OCI-LY7 (cell line): ENCODE measurements at regions not wholly inside any gene's neighbourhood (a gene's known extent, or its start where the extent isn't known, plus 50 kb on each side); places are given as distances from the start of the nearest gene placed in this dataset.

Source experiments
- BruUV-seq: library from RNA; stranded (reverse); fragments of 400-500 nt; replicated peaks from 2 replicates; lab custom pipeline; 2021; lab: Mats Ljungman, UMichigan
- CTCF ChIA-PET: fragments of 300-600 bp; sonication (Branson Sonifier 250); formaldehyde crosslinking; loops from one replicate; lab custom pipeline; 2022; ENCODE audit warnings: antibody characterized with exemption; ENCODE audit not compliant: unreplicated experiment; lab: Charles Lee
- POLR2A ChIA-PET: fragments of 300-600 bp; sonication (Branson Sonifier 250); formaldehyde crosslinking; loops from one replicate; lab custom pipeline; 2022; ENCODE audit warnings: antibody characterized with exemption; lab: Charles Lee
- DNase-seq: peaks from one replicate; pipeline ENCODE4 v3.0.0-alpha.2; 2015; ENCODE audit warnings: low spot score
- H2AFZ ChIP-seq: fragments of 200-600 bp; sonication (generic), shearing (Covaris generic); 2 replicates; pipeline ENCODE4 v1.6.1; 2014; ENCODE audit warnings: mild to moderate bottlenecking, antibody characterized with exemption, low read length, moderate library complexity
- H3K27ac ChIP-seq: fragments of 200-600 bp; sonication (generic); 2 replicates; pipeline ENCODE4 v1.5.1; 2014; ENCODE audit warnings: mixed run types, low read depth, mild to moderate bottlenecking, moderate library complexity, low read length, inconsistent platforms; ENCODE audit not compliant: poor library complexity, severe bottlenecking
- H3K36me3 ChIP-seq: fragments of 200-600 bp; sonication (generic); 2 replicates; pipeline ENCODE4 v1.6.1; 2014; ENCODE audit warnings: mild to moderate bottlenecking, antibody characterized with exemption, low read length, moderate library complexity, mixed read lengths; ENCODE audit not compliant: insufficient read depth
- H3K4me1 ChIP-seq: fragments of 200-600 bp; sonication (generic); 2 replicates; pipeline ENCODE4 v1.5.1; 2014; ENCODE audit warnings: mild to moderate bottlenecking, low read length; ENCODE audit not compliant: insufficient read depth, poor library complexity, severe bottlenecking
- H3K4me2 ChIP-seq: fragments of 200-600 bp; sonication (generic); 2 replicates; pipeline ENCODE4 v1.6.1; 2014; ENCODE audit warnings: mild to moderate bottlenecking, low read length
- H3K4me3 ChIP-seq: fragments of 200-600 bp; sonication (generic); 2 replicates; pipeline ENCODE4 v1.5.1; 2014; ENCODE audit warnings: mild to moderate bottlenecking, low read depth, low read length; ENCODE audit not compliant: poor library complexity, severe bottlenecking
- H3K79me2 ChIP-seq: fragments of 200-600 bp; sonication (generic); 2 replicates; pipeline ENCODE4 v1.6.1; 2016; ENCODE audit warnings: low read depth, mild to moderate bottlenecking, low read length, moderate library complexity, mixed read lengths; ENCODE audit not compliant: insufficient read depth
- H3K9me2 ChIP-seq: fragments of 200-600 bp; sonication (generic); 2 replicates; pipeline ENCODE4 v1.6.1; 2016; ENCODE audit warnings: mild to moderate bottlenecking, low read length, mixed read lengths; ENCODE audit not compliant: insufficient read depth
- H3K9me3 ChIP-seq: fragments of 200-600 bp; sonication (generic); 2 replicates; pipeline ENCODE4 v1.6.1; 2014; ENCODE audit warnings: mild to moderate bottlenecking, mixed run types, low read length, mixed read lengths
- H4K20me1 ChIP-seq: fragments of 200-600 bp; sonication (generic); 2 replicates; pipeline ENCODE4 v1.6.1; 2014; ENCODE audit warnings: mild to moderate bottlenecking, antibody characterized with exemption, low read length, moderate library complexity, mixed read lengths; ENCODE audit not compliant: insufficient read depth
- CTCF ChIP-seq: fragments of 200-600 bp; sonication (generic); conservative IDR thresholded peaks from 2 replicates; pipeline ENCODE4 v1.5.1; 2014; ENCODE audit warnings: mild to moderate bottlenecking, antibody characterized with exemption, low read length, moderate library complexity, mixed read lengths
- EZH2phosphoT487 ChIP-seq: fragments of 200-600 bp; sonication (generic); IDR thresholded peaks from 2 replicates; pipeline ENCODE4 v1.6.1; 2018; ENCODE audit warnings: low read depth, borderline replicate concordance, mild to moderate bottlenecking, mixed run types, antibody characterized with exemption, low read length, moderate library complexity, mixed read lengths
- intact Hi-C: fragments of 100-400 bp; cut with micrococcal nuclease; formaldehyde crosslinking; loops from one replicate; pipeline ENCODE4 v1.10.0; 2022; ENCODE audit not compliant: unreplicated experiment

- Histone ChIP-seq H3K9me3 (no peaks in the 10 kb centered on the region), H3K36me3 (no peaks in the 10 kb centered on the region), H3K4me3 (no peak overlapping the region), H3K27ac (no peak overlapping the region), H3K9me2 (no peaks in the 10 kb centered on the region), H3K4me2 (no peak overlapping the region), H3K79me2 (no peaks in the 10 kb centered on the region), H3K4me1 (no peaks in the 10 kb centered on the region), H4K20me1 (no peaks in the 10 kb centered on the region), H2AFZ (no peak overlapping the region)
- BruUV-seq = no TSS peak
- intact Hi-C loops = no loop called here
- ChIA-PET POLR2A (no interaction called here), CTCF (no interaction called here)
- no peak for DNase-seq
- TF ChIP-seq CTCF = no peak
- no peak for TF ChIP-seq EZH2phosphoT487
Observed at GRCh38 chr4:189207872-189208271, 732.8 kb upstream of the FRG1 start.

- H3K4me3 ChIP-seq = no peak overlapping the region
Observed at GRCh38 chr4:189215574-189215973, 725.1 kb upstream of the FRG1 start.

More at GRCh38 chr4:189215574-189215973, 725.1 kb upstream of the FRG1 start:
- Histone ChIP-seq H4K20me1 (no peaks in the 10 kb centered on the region), H3K4me1 (no peaks in the 10 kb centered on the region), H3K27ac (no peak overlapping the region), H3K4me2 (no peak overlapping the region), H3K9me3 (no peaks in the 10 kb centered on the region), H3K79me2 (no peaks in the 10 kb centered on the region), H2AFZ (no peak overlapping the region), H3K9me2 (no peaks in the 10 kb centered on the region), H3K36me3 (no peaks in the 10 kb centered on the region)
- no peak for TF ChIP-seq CTCF
- TF ChIP-seq EZH2phosphoT487 = no peak
- no TSS peak for BruUV-seq
- ChIA-PET CTCF (no interaction called here), POLR2A (no interaction called here)
- no peak for DNase-seq
- intact Hi-C loops = no loop called here
